GM19240 (cell line): ENCODE measurements at regions not wholly inside any gene's neighbourhood (a gene's known extent, or its start where the extent isn't known, plus 50 kb on each side); places are given as distances from the start of the nearest gene placed in this dataset.

Experiments
- DNase-seq: peaks from one replicate; pipeline ENCODE4 v3.0.0; 2011; ENCODE audit warnings: low spot score; ENCODE audit not compliant: insufficient read length

- no peak for DNase-seq
Observed at GRCh38 chrX:39755143-39756032, 342.4 kb downstream of the BCOR start.

- DNase-seq: no peak
Observed at GRCh38 chrX:39756086-39756883, 341.5 kb downstream of the BCOR start.

GRCh38 chrX:39757971-39758370 is 339.8 kb downstream of the BCOR start:
- no peak for DNase-seq

- no peak for DNase-seq
Observed at GRCh38 chrX:39758791-39759525, 338.8 kb downstream of the BCOR start.

GRCh38 chrX:39759526-39760224 is 338.1 kb downstream of the BCOR start:
- DNase-seq: no peak

GRCh38 chrX:39760930-39761329 is 336.8 kb downstream of the BCOR start:
- no peak for DNase-seq

- DNase-seq: no peak
Observed at GRCh38 chrX:39762266-39762841, 335.4 kb downstream of the BCOR start.

- DNase-seq: no peak
Observed at GRCh38 chrX:39764441-39764914, 333.3 kb downstream of the BCOR start.

- DNase-seq: no peak
Observed at GRCh38 chrX:39765327-39765726, 332.4 kb downstream of the BCOR start.

- DNase-seq: no peak
Observed at GRCh38 chrX:39766085-39766726, 331.6 kb downstream of the BCOR start.

- no peak for DNase-seq
Observed at GRCh38 chrX:39766855-39767254, 330.9 kb downstream of the BCOR start.

- DNase-seq: no peak
Observed at GRCh38 chrX:39767446-39767845, 330.3 kb downstream of the BCOR start.

- no peak for DNase-seq
Observed at GRCh38 chrX:39769748-39770147, 328.0 kb downstream of the BCOR start.

- DNase-seq: no peak
Observed at GRCh38 chrX:39771089-39771488, 326.7 kb downstream of the BCOR start.

- DNase-seq: peak; percentile 8
Observed at GRCh38 chrX:39772057-39772832, 325.5 kb downstream of the BCOR start.

GRCh38 chrX:39773150-39773549 is 324.6 kb downstream of the BCOR start:
- DNase-seq: no peak

- DNase-seq: no peak
Observed at GRCh38 chrX:39773923-39774773, 323.6 kb downstream of the BCOR start.

- no peak for DNase-seq
Observed at GRCh38 chrX:39774774-39775328, 322.9 kb downstream of the BCOR start.
